ENCODE measurements at regions not wholly inside any gene's neighbourhood (a gene's known extent, or its start where the extent isn't known, plus 50 kb on each side); places are given as distances from the start of the nearest gene placed in this dataset.

DNA sequence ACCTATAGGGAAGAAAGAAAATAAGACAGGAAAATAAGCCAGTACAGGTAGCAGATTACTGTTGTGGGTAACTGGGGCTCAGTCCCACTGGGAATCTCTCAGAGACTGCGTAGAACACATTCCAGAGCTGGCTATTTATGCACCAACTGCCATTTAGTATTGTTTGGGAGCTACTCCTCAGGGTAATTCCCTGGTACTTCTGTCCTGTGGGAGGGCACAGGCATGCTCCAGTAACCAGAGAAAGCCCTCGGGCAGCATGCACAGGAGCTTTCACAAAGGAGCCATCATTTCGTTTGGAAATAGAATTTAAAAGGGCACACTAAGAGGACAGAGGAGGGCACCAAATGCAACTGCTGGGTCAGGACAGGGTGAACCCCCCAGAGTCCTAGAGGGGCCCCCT lies 148.0 kb upstream of the LRFN2 start:
- TF ChIP-seq, protein P1, sequence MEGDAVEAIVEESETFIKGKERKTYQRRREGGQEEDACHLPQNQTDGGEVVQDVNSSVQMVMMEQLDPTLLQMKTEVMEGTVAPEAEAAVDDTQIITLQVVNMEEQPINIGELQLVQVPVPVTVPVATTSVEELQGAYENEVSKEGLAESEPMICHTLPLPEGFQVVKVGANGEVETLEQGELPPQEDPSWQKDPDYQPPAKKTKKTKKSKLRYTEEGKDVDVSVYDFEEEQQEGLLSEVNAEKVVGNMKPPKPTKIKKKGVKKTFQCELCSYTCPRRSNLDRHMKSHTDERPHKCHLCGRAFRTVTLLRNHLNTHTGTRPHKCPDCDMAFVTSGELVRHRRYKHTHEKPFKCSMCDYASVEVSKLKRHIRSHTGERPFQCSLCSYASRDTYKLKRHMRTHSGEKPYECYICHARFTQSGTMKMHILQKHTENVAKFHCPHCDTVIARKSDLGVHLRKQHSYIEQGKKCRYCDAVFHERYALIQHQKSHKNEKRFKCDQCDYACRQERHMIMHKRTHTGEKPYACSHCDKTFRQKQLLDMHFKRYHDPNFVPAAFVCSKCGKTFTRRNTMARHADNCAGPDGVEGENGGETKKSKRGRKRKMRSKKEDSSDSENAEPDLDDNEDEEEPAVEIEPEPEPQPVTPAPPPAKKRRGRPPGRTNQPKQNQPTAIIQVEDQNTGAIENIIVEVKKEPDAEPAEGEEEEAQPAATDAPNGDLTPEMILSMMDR (IDR thresholded peaks at IDR 0.05; ENCODE audit: insufficient read depth, low read length, poor library complexity, severe bottlenecking): no peak
- Histone ChIP-seq H3K36me3 (ENCODE audit: control insufficient read depth, insufficient read depth, low read length) (no peaks in the 10 kb centered on the region), H3K4me3 (replicated peaks; ENCODE audit: low read depth, low read length) (no peak overlapping the region), H3K27me3 (replicated peaks; ENCODE audit: control insufficient read depth, insufficient read depth, low read length) (peaks cover 1% of the 10 kb centered on the region; the same call in 1 of the 2 replicates)
- no peak for DNase-seq (ENCODE audit: extremely low read depth, insufficient read length)

DNA sequence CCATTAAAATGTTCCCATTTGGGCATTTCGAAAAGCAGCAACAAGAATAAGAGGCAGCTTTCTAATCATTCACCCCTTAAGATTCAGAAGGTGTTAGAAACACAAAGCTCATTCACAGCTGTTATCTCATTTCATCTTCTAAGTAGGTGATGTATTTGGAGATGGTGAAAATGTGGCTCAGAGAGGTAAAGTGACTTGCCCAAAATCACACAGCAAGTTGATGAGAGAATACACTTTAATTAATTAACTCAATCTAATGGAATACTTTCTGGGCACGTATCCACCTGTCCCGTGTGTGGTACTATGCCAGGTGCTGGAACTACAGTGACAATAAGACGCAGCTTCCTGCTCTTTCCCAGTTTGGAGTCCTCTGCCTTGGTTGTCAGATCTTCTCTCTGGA lies 147.4 kb upstream of the LRFN2 start:
- Histone ChIP-seq H3K4me3 (replicated peaks; ENCODE audit: low read depth, low read length) (no peak overlapping the region), H3K36me3 (ENCODE audit: control insufficient read depth, insufficient read depth, low read length) (no peaks in the 10 kb centered on the region), H3K27me3 (replicated peaks; ENCODE audit: control insufficient read depth, insufficient read depth, low read length) (peaks cover 1% of the 10 kb centered on the region; the same call in 1 of the 2 replicates)
- no peak for DNase-seq (ENCODE audit: extremely low read depth, insufficient read length)
- TF ChIP-seq, protein P1 (IDR thresholded peaks at IDR 0.05; ENCODE audit: insufficient read depth, low read length, poor library complexity, severe bottlenecking): no peak

DNA sequence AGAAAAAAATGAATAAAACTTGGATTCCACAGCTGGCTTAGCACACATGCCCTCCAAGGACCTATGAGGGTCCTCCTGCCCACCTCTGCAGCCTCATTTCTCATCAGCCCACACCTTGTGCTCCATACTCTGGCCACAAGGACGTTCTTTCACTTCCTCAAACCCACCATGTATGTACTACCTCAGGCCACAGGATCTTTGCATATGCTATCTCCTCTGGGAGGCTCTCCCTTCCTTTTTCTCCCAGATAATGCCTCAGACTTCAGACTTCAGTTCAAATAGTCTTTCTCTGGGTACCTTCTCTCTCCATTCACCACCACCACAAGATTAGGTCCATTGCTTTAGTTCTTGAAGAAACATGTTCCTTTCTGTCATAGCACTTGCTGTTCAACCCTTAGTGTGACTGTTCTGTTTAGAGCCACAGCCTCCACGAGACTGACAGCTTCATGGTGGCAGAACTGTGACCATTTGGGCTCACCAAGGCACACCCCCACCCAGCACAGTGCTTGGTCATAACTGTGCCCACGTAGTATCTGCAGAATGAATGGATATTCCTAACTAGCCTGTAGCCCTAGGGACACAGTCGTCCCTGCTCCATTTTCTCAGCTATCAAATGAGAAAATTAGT lies 146.7 kb upstream of the LRFN2 start:
- no peak for DNase-seq (ENCODE audit: extremely low read depth, insufficient read length)
- Histone ChIP-seq H3K27me3 (replicated peaks; ENCODE audit: control insufficient read depth, insufficient read depth, low read length) (peaks cover 1% of the 10 kb centered on the region; the same call in 1 of the 2 replicates), H3K36me3 (ENCODE audit: control insufficient read depth, insufficient read depth, low read length) (no peaks in the 10 kb centered on the region), H3K4me3 (replicated peaks; ENCODE audit: low read depth, low read length) (no peak overlapping the region)
- TF ChIP-seq, protein P1 (IDR thresholded peaks at IDR 0.05; ENCODE audit: insufficient read depth, low read length, poor library complexity, severe bottlenecking): no peak

DNA sequence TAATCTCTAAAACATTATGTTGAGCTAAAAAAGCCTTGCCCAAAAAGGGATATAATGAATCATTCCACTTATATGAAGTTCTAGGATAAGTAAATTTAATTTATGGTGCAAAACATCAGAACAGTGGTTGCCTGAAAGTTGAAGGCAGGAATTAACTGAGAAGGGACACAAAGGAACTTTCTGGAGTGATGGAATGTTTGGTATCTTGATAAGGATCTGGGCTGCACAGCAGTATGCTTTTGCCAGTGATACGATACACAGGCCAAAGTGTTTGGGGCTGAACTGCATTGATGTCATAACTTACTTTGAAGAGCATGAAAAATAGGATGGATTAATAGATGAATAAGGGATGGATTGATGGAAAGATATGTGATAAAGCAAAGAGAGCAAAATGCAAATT lies 146.1 kb upstream of the LRFN2 start:
- peaks cover 1% of the 10 kb centered on the region; the same call in 1 of the 2 replicates for H3K27me3 ChIP-seq (replicated peaks; ENCODE audit: control insufficient read depth, insufficient read depth, low read length)
- H3K4me3 ChIP-seq (replicated peaks; ENCODE audit: low read depth, low read length): no peak overlapping the region

DNA sequence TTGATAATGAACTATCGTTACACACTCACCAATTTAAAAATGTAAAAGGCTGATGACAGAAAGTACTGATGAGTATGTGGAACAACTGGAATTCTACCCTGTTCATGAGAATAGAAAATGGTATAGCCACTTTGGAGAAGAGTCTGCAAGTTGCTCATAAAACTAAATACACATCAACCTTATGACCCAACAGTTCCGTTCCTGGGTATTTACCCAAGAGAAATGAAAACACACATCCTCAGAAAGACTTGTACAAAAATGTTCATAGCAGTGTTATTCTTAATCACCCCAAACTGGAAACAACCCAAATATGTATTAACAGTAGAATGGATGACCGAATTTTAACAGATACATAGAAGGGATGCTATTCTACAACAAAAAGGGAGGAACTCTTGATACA lies 145.7 kb upstream of the LRFN2 start:
- peaks cover 1% of the 10 kb centered on the region; the same call in 1 of the 2 replicates for H3K27me3 ChIP-seq (replicated peaks; ENCODE audit: control insufficient read depth, insufficient read depth, low read length)
- H3K4me3 ChIP-seq (replicated peaks; ENCODE audit: low read depth, low read length): no peak overlapping the region
- H3K36me3 ChIP-seq (ENCODE audit: control insufficient read depth, insufficient read depth, low read length): no peaks in the 10 kb centered on the region
- TF ChIP-seq, protein P1 (IDR thresholded peaks at IDR 0.05; ENCODE audit: insufficient read depth, low read length, poor library complexity, severe bottlenecking): no peak
- DNase-seq (ENCODE audit: extremely low read depth, insufficient read length): no peak

More for the DNA sequence above, 146.1 kb upstream of the LRFN2 start:
- DNase-seq (ENCODE audit: extremely low read depth, insufficient read length): no peak
- H3K36me3 ChIP-seq (ENCODE audit: control insufficient read depth, insufficient read depth, low read length): no peaks in the 10 kb centered on the region
- TF ChIP-seq, protein P1 (IDR thresholded peaks at IDR 0.05; ENCODE audit: insufficient read depth, low read length, poor library complexity, severe bottlenecking): no peak

Measured in GM06990 (cell line).